ENCODE measurements at regions not wholly inside any gene's neighbourhood (a gene's known extent, or its start where the extent isn't known, plus 50 kb on each side); places are given as distances from the start of the nearest gene placed in this dataset.

- no peaks in the 10 kb centered on the region for H3K4me1 Mint-ChIP-seq
- DNase-seq = no peak
- H3K36me3 Mint-ChIP-seq = no peaks in the 10 kb centered on the region
- H3K27ac Mint-ChIP-seq = no peak overlapping the region
- H3K9me3 Mint-ChIP-seq = no peaks in the 10 kb centered on the region
- no peak overlapping the region for H3K4me3 Mint-ChIP-seq
- peaks cover 2 to 4% (median 4%) of the 10 kb centered on the region in 3 donors for H3K27me3 Mint-ChIP-seq (ENCODE audit: low read depth in 3 of 3)
Observed at GRCh38 chr12:66947119-66947518, 268.2 kb upstream of the GRIP1 start.

DNA sequence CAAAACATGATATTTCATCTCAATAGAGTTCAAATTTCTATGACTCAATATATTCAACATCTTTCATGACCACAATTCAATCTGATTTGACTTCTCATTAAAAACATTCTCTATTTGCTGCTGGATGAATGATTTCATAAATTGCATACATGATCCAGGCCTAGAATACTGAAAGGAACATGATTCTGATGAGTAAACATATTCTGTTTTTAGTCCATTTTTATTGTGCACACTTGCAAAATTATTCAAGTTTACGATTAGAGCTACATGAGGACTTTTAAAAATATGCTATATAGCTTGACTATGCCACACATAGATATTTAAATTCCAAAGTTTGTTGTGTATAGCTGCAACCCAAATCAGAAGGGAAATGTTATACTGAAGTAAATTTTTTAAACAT is 273.8 kb upstream of the GRIP1 start:
- Mint-ChIP-seq H3K9me3 (no peaks in the 10 kb centered on the region), H3K27me3 (ENCODE audit: low read depth in 3 of 3) (peaks cover 1 to 4% (median 2%) of the 10 kb centered on the region in 3 donors), H3K36me3 (no peaks in the 10 kb centered on the region), H3K4me1 (no peaks in the 10 kb centered on the region), H3K27ac (no peak overlapping the region), H3K4me3 (no peak overlapping the region)
- DNase-seq = no peak

GRCh38 chr12:66956300-66956699 is 277.4 kb upstream of the GRIP1 start:
- H3K27me3 Mint-ChIP-seq (ENCODE audit: low read depth in 3 of 3) = peaks cover 0 to 1% (median 0%) of the 10 kb centered on the region in 3 donors
- H3K9me3 Mint-ChIP-seq = no peaks in the 10 kb centered on the region
- no peak for DNase-seq
- H3K4me3 Mint-ChIP-seq = no peak overlapping the region
- no peaks in the 10 kb centered on the region for H3K4me1 Mint-ChIP-seq
- no peaks in the 10 kb centered on the region for H3K36me3 Mint-ChIP-seq
- no peak overlapping the region for H3K27ac Mint-ChIP-seq

DNA sequence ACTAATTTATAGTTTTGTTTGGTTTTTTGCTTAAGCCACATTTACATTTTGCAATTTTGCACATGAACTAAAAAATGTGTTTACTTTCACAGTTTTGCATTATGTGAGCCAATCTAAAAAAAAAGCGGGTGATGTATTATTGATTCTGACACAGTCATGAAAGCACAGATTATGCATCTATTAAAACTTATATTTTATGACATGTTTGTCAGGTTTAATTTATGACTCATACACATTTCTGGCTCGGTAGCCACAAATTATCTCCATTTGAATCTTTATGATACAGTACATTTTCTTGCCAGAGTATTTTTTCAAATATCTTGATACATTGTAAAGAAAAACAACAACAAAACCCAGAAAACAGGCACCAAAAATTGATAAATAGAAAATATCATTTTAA is 280.4 kb upstream of the GRIP1 start:
- Mint-ChIP-seq H3K4me3 (no peak overlapping the region), H3K27me3 (ENCODE audit: low read depth in 3 of 3) (peaks cover 0 to 4% (median 1%) of the 10 kb centered on the region in 3 donors), H3K36me3 (no peaks in the 10 kb centered on the region), H3K4me1 (peaks cover 16 to 20% of the 10 kb centered on the region in 2 donors), H3K9me3 (no peaks in the 10 kb centered on the region), H3K27ac (no peak overlapping the region)
- DNase-seq = no peak

DNA sequence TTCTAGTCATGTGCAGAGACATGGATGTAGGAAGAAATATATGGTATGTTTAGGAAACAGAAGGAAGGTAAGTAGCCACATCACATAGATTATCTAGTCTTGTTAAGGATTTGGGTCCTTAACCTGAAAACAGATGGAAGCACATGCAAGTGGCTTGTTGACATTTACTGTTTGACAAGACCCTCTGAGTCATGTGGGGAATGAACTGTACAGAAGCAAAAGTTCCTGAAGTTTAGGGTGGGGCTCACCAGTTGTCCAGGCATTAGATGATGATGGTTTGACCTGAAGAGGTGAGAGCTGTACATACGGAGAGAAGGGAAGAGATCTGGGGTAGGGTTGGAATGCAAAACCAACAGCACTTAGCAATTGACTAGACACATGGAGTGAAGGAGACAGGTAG is 281.1 kb upstream of the GRIP1 start:
- Mint-ChIP-seq H3K9me3 (no peaks in the 10 kb centered on the region), H3K4me3 (no peak overlapping the region), H3K27me3 (ENCODE audit: low read depth in 3 of 3) (peaks cover 1 to 4% (median 2%) of the 10 kb centered on the region in 3 donors), H3K27ac (no peak overlapping the region), H3K4me1 (peaks cover 24 to 28% of the 10 kb centered on the region in 2 donors), H3K36me3 (no peaks in the 10 kb centered on the region)
- DNase-seq = no peak

DNA sequence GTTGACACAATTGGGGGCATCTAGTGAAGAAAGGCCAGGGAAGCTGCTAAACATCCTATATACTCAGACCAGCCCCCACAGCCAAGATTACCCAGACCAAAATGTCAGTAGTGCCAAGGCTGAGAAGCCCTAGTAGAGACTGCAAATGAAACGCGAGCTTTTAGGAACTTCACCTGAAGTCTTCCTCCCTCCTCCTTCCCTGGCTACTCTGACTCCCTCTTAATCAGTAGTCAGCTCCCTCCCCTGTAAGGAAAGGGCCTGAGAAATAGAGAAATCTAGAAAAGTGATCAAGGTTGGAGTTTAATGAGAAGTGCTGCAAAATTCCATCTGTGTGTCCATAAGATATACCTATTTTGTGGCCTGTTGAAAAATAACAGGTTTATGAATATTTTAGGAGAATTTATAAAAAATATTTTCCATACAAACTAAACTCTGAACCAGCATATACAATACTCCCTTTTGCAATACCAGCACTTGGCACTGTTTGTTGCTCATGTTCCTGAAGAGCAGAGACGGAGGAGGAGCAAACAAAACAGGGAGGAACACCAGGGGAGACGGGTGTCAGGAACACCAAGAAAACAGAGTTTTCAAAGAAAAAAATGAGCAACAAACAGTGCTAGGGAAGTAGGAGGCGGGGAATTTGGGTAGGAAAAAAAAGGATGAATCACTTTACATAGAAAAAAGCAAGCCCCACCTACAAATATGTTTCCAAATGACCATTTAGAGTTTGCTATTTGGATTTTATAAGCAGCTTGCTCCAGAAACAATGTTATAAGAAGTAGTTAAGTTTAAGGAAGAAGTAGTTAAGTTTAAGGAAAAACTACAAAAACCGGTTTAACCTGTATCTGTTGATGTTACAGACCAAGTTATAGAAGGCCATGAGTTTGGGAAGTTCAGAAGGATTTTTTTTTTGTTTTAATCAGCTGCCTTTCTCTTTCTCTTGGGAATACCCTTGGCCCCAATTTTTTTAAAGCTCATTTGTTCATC is 282.1 kb upstream of the GRIP1 start:
- no peak for DNase-seq
- no peaks in the 10 kb centered on the region for H3K36me3 Mint-ChIP-seq
- peaks cover 33 to 37% of the 10 kb centered on the region in 2 donors for H3K4me1 Mint-ChIP-seq
- peak overlapping the region in 3 of 6 donors; percentile 45 to 73 (median 48) for H3K27ac Mint-ChIP-seq
- peaks cover 1 to 4% (median 2%) of the 10 kb centered on the region in 3 donors for H3K27me3 Mint-ChIP-seq (ENCODE audit: low read depth in 3 of 3)
- no peak overlapping the region for H3K4me3 Mint-ChIP-seq
- H3K9me3 Mint-ChIP-seq = no peaks in the 10 kb centered on the region

- peak overlapping the region; percentile 9 to 50 (median 30) for H3K4me3 Mint-ChIP-seq
- H3K9me3 Mint-ChIP-seq = no peaks in the 10 kb centered on the region
- H3K4me1 Mint-ChIP-seq = peaks cover 33 to 40% of the 10 kb centered on the region in 2 donors
- H3K27ac Mint-ChIP-seq = peak overlapping the region; percentile 9 to 82 (median 66)
- peak in 2 of 3 donors; percentile 15 to 19 for DNase-seq
- H3K36me3 Mint-ChIP-seq = no peaks in the 10 kb centered on the region
- peaks cover 2 to 4% (median 2%) of the 10 kb centered on the region in 3 donors for H3K27me3 Mint-ChIP-seq (ENCODE audit: low read depth in 3 of 3)
Observed at GRCh38 chr12:66962290-66962689, 283.4 kb upstream of the GRIP1 start.

GRCh38 chr12:66963901-66964300 is 285.0 kb upstream of the GRIP1 start:
- Mint-ChIP-seq H3K27ac (peak overlapping the region in 5 of 6 donors; percentile 87 to 94 (median 90)), H3K9me3 (peaks cover 0 to 2% (median 0%) of the 10 kb centered on the region in 6 donors), H3K4me1 (peaks cover 33 to 40% of the 10 kb centered on the region in 2 donors), H3K36me3 (no peaks in the 10 kb centered on the region), H3K4me3 (peak overlapping the region in 1 of 5 donors; percentile 71), H3K27me3 (ENCODE audit: low read depth in 3 of 3) (peaks cover 2 to 4% (median 2%) of the 10 kb centered on the region in 3 donors)
- no peak for DNase-seq

GRCh38 chr12:66964629-66965028 is 285.8 kb upstream of the GRIP1 start:
- H3K4me3 Mint-ChIP-seq = peak overlapping the region; percentile 48 to 71 (median 54)
- peak overlapping the region; percentile 63 to 94 (median 88) for H3K27ac Mint-ChIP-seq
- no peaks in the 10 kb centered on the region for H3K36me3 Mint-ChIP-seq
- DNase-seq = peak; percentile 67 to 82 (median 78)
- H3K4me1 Mint-ChIP-seq = peaks cover 33 to 40% of the 10 kb centered on the region in 2 donors
- peaks cover 0 to 2% (median 0%) of the 10 kb centered on the region in 6 donors for H3K9me3 Mint-ChIP-seq
- peaks cover 2 to 9% (median 2%) of the 10 kb centered on the region in 3 donors for H3K27me3 Mint-ChIP-seq (ENCODE audit: low read depth in 3 of 3)

- peak overlapping the region in 3 of 6 donors; percentile 43 to 87 (median 68) for H3K27ac Mint-ChIP-seq
- no peak overlapping the region for H3K4me3 Mint-ChIP-seq
Observed at GRCh38 chr12:66965621-66966020, 286.7 kb upstream of the GRIP1 start.

DNA sequence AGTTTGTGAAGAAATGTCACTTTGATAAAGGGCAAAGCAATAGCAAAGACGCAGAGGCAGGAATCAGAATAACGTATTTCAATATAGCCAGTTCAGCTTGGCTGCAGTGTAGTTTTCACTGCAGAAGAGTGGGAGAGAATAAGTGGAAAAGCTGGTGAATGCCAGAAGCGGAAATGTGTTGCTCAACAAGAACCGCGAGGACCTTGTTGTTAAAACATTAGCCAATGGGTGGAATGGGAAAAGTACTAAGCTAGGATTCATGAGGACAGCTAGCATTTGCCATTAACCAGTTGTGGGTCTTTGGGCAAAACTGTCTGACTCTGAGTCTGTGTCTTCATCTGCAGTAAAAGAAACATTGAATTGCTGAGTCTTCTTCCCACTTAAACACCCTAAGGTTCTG is 292.9 kb upstream of the GRIP1 start:
- no peak for DNase-seq
- H3K36me3 Mint-ChIP-seq = no peaks in the 10 kb centered on the region
- H3K4me3 Mint-ChIP-seq = no peak overlapping the region
- H3K4me1 Mint-ChIP-seq = no peaks in the 10 kb centered on the region
- peaks cover 3 to 20% (median 4%) of the 10 kb centered on the region in 3 donors for H3K27me3 Mint-ChIP-seq (ENCODE audit: low read depth in 3 of 3)
- H3K27ac Mint-ChIP-seq = no peak overlapping the region
- peaks cover 0 to 2% (median 0%) of the 10 kb centered on the region in 6 donors for H3K9me3 Mint-ChIP-seq

More at GRCh38 chr12:66965621-66966020, 286.7 kb upstream of the GRIP1 start:
- Mint-ChIP-seq H3K9me3 (peaks cover 0 to 2% (median 0%) of the 10 kb centered on the region in 6 donors), H3K4me1 (peaks cover 33 to 40% of the 10 kb centered on the region in 2 donors), H3K27me3 (ENCODE audit: low read depth in 3 of 3) (peaks cover 2 to 14% (median 2%) of the 10 kb centered on the region in 3 donors), H3K36me3 (no peaks in the 10 kb centered on the region)
- DNase-seq = no peak

- Mint-ChIP-seq H3K36me3 (no peaks in the 10 kb centered on the region), H3K4me3 (no peak overlapping the region), H3K27ac (no peak overlapping the region), H3K27me3 (ENCODE audit: low read depth in 3 of 3) (peaks cover 3 to 20% (median 4%) of the 10 kb centered on the region in 3 donors), H3K4me1 (no peaks in the 10 kb centered on the region), H3K9me3 (peaks cover 0 to 2% (median 0%) of the 10 kb centered on the region in 6 donors)
- DNase-seq = no peak
Observed at GRCh38 chr12:66976526-66976925, 292.6 kb upstream of the CAND1 start.

DNA sequence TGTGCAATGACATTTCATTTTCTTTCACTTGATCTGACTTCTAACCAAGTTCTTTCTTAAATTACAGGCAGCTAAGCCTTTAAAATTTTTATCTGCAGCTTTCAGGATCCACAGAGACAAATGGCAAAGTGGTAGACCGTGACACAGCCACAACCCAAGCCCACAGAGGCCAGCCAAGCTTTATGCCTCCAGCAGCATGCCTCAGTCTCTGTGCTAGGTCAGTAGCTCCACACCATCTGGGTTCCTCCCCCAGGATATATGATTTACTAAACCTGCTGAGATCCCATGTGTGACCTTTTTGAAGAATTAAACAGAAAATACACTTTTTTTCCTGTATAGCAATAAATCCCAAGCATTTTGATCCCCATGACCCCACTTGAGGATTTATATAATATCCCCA is 290.4 kb upstream of the CAND1 start:
- no peaks in the 10 kb centered on the region for H3K36me3 Mint-ChIP-seq
- H3K27me3 Mint-ChIP-seq (ENCODE audit: low read depth in 3 of 3) = peaks cover 3 to 17% (median 3%) of the 10 kb centered on the region in 3 donors
- H3K27ac Mint-ChIP-seq = no peak overlapping the region
- no peak overlapping the region for H3K4me3 Mint-ChIP-seq
- H3K9me3 Mint-ChIP-seq = peaks cover 0 to 2% (median 0%) of the 10 kb centered on the region in 6 donors
- DNase-seq = no peak
- H3K4me1 Mint-ChIP-seq = no peaks in the 10 kb centered on the region

DNA sequence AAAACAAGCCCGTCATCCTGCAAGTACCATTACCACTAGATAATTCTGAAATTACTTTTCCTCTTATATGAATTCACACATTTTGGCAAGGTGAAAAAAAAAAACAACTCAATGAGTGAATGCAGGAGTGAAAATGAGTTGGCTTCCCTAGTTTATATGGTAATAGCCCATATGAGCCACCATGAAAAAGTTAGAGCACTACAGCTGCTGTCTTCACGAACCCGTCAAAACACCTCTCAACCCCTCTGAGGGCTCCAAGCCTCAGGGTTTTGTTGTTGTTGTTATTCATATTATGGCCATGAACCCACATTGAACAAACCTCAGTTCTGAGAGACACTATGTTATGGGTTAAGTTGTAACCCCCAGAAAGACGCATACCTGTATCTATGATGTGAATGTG is 289.9 kb upstream of the CAND1 start:
- peaks cover 3 to 17% (median 3%) of the 10 kb centered on the region in 3 donors for H3K27me3 Mint-ChIP-seq (ENCODE audit: low read depth in 3 of 3)
- no peak overlapping the region for H3K4me3 Mint-ChIP-seq
- no peaks in the 10 kb centered on the region for H3K4me1 Mint-ChIP-seq
- no peaks in the 10 kb centered on the region for H3K36me3 Mint-ChIP-seq
- no peak overlapping the region for H3K27ac Mint-ChIP-seq
- no peak for DNase-seq
- peaks cover 0 to 2% (median 0%) of the 10 kb centered on the region in 6 donors for H3K9me3 Mint-ChIP-seq
